Inflammatory macrophage treated with lipopolysaccharide for 4 hours (primary cell): ENCODE measurements at regions not wholly inside any gene's neighbourhood (a gene's known extent, or its start where the extent isn't known, plus 50 kb on each side); places are given as distances from the start of the nearest gene placed in this dataset.

ENCODE experiments used
- DNase-seq: peaks from one replicate; pipeline ENCODE4 v3.0.0-alpha.2; 2020

GRCh38 chr13:42658019-42658418, 84.1 kb downstream of the TNFSF11 start:
- DNase-seq: no peak

- DNase-seq: no peak
Measured at GRCh38 chr13:42660333-42660965, 86.5 kb downstream of the TNFSF11 start.

- no peak for DNase-seq
Measured at GRCh38 chr13:42667638-42668037, 93.7 kb downstream of the TNFSF11 start.

GRCh38 chr13:42671502-42671901, 97.5 kb downstream of the TNFSF11 start:
- no peak for DNase-seq

- no peak for DNase-seq
Measured at GRCh38 chr13:42673677-42674076, 99.7 kb downstream of the TNFSF11 start.

GRCh38 chr13:42680748-42681147, 100.6 kb upstream of the FAM216B start:
- no peak for DNase-seq

GRCh38 chr13:42681326-42682100, 99.9 kb upstream of the FAM216B start:
- DNase-seq: no peak

- DNase-seq: no peak
Measured at GRCh38 chr13:42684226-42684625, 97.2 kb upstream of the FAM216B start.

GRCh38 chr13:42685751-42686150, 95.6 kb upstream of the FAM216B start:
- DNase-seq: no peak

- no peak for DNase-seq
Measured at GRCh38 chr13:42686165-42686564, 95.2 kb upstream of the FAM216B start.

- DNase-seq: no peak
Measured at GRCh38 chr13:42688821-42689220, 92.6 kb upstream of the FAM216B start.

GRCh38 chr13:42696191-42696590, 85.2 kb upstream of the FAM216B start:
- no peak for DNase-seq

GRCh38 chr13:42699912-42700311, 81.5 kb upstream of the FAM216B start:
- no peak for DNase-seq

- DNase-seq: no peak
Measured at GRCh38 chr13:42702716-42703115, 78.7 kb upstream of the FAM216B start.

GRCh38 chr13:42703740-42704139, 77.6 kb upstream of the FAM216B start:
- no peak for DNase-seq

GRCh38 chr13:42706286-42706685, 75.1 kb upstream of the FAM216B start:
- no peak for DNase-seq

GRCh38 chr13:42707048-42707447, 74.3 kb upstream of the FAM216B start:
- DNase-seq: no peak

GRCh38 chr13:42707586-42707985, 73.8 kb upstream of the FAM216B start:
- DNase-seq: no peak

GRCh38 chr13:42708391-42708790, 73.0 kb upstream of the FAM216B start:
- DNase-seq: no peak

GRCh38 chr13:42709276-42709675, 72.1 kb upstream of the FAM216B start:
- DNase-seq: no peak

GRCh38 chr13:42715909-42716308, 65.5 kb upstream of the FAM216B start:
- DNase-seq: no peak

GRCh38 chr13:42717176-42717575, 64.2 kb upstream of the FAM216B start:
- no peak for DNase-seq

- peak; percentile 95 for DNase-seq
Measured at GRCh38 chr13:42720113-42720857, 61.1 kb upstream of the FAM216B start.

GRCh38 chr13:42720858-42721219, 60.5 kb upstream of the FAM216B start:
- no peak for DNase-seq
